Keratinocyte (primary cell): ENCODE measurements at regions not wholly inside any gene's neighbourhood (a gene's known extent, or its start where the extent isn't known, plus 50 kb on each side); places are given as distances from the start of the nearest gene placed in this dataset.

Source experiments
- DNase-seq: peaks from one replicate; pipeline ENCODE4 v3.0.0-alpha.2; 2011; ENCODE audit warnings: low read depth, missing footprints, low spot score
- FAIRE-seq: peaks from 2 replicates; lab custom pipeline; 2011; peaks lifted over from hg19 to GRCh38; lab: Jason Lieb, UNC
- H2AFZ ChIP-seq: 2 replicates; pipeline ENCODE4 v1.6.0; 2012; ENCODE audit warnings: low read length, control low read depth, inconsistent platforms; ENCODE audit not compliant: control insufficient read depth
- H3K27ac ChIP-seq: 2 replicates; pipeline ENCODE4 v1.5.1; 2011; ENCODE audit warnings: low read length; ENCODE audit not compliant: control insufficient read depth, insufficient read depth
- H3K27me3 ChIP-seq: 3 replicates; pipeline ENCODE4 v1.6.0; 2011; ENCODE audit warnings: low read length; ENCODE audit not compliant: control insufficient read depth, insufficient read depth; ENCODE audit errors: extremely low read depth
- H3K36me3 ChIP-seq, 2 experiments: 2 replicates in 1 of 2; 3 replicates in 1 of 2; pipeline ENCODE4 v1.5.1; 2011; ENCODE audit warnings: low read length in 2 of 2, mild to moderate bottlenecking in 1 of 2; ENCODE audit not compliant: control insufficient read depth in 2 of 2, insufficient read depth in 2 of 2; ENCODE audit errors: extremely low read depth in 1 of 2
- H3K4me1 ChIP-seq: 3 replicates; pipeline ENCODE4 v1.5.1; 2011; ENCODE audit warnings: low read length; ENCODE audit not compliant: control insufficient read depth, insufficient read depth; ENCODE audit errors: extremely low read depth
- H3K4me2 ChIP-seq: 3 replicates; pipeline ENCODE4 v1.6.0; 2011; ENCODE audit warnings: low read depth, low read length; ENCODE audit not compliant: control insufficient read depth, insufficient read depth; ENCODE audit errors: extremely low read depth
- H3K4me3 ChIP-seq, 3 experiments: fragments of 200-600 bp in 1 of 3; sonication (generic) in 1 of 3; 2 replicates in 2 of 3; 3 replicates in 1 of 3; pipeline ENCODE4 v1.5.1; 2011 to 2016; ENCODE audit warnings: low read length in 3 of 3, mild to moderate bottlenecking in 3 of 3, control low read depth in 2 of 3, inconsistent platforms in 1 of 3, low read depth in 1 of 3, mixed read lengths in 1 of 3, mixed run types in 1 of 3, moderate library complexity in 1 of 3; ENCODE audit not compliant: control insufficient read depth in 2 of 3, insufficient read depth in 2 of 3; ENCODE audit errors: extremely low read depth in 1 of 3
- H3K79me2 ChIP-seq: 2 replicates; pipeline ENCODE4 v1.6.0; 2012; ENCODE audit warnings: low read length; ENCODE audit not compliant: control insufficient read depth, insufficient read depth
- H3K9ac ChIP-seq: 3 replicates; pipeline ENCODE4 v1.6.0; 2011; ENCODE audit warnings: low read length; ENCODE audit not compliant: control insufficient read depth, insufficient read depth; ENCODE audit errors: extremely low read depth
- H3K9me1 ChIP-seq: 3 replicates; pipeline ENCODE4 v1.6.0; 2011; ENCODE audit warnings: low read length; ENCODE audit not compliant: control insufficient read depth, insufficient read depth; ENCODE audit errors: extremely low read depth
- H3K9me3 ChIP-seq: 2 replicates; pipeline ENCODE4 v1.5.1; 2012; ENCODE audit warnings: low read depth, low read length; ENCODE audit not compliant: control insufficient read depth
- H4K20me1 ChIP-seq: 3 replicates; pipeline ENCODE4 v1.6.0; 2011; ENCODE audit warnings: low read length; ENCODE audit not compliant: control insufficient read depth, insufficient read depth; ENCODE audit errors: extremely low read depth
- CTCF ChIP-seq, 3 experiments: IDR thresholded peaks in 1 of 3; conservative IDR thresholded peaks in 1 of 3; optimal IDR thresholded peaks in 1 of 3; 2 replicates in 2 of 3; 3 replicates in 1 of 3; pipeline versions ENCODE3 to v1.5.1; 2011; ENCODE audit warnings: low read length in 3 of 3, mild to moderate bottlenecking in 3 of 3, moderate library complexity in 2 of 3, control low read depth in 1 of 3, inconsistent platforms in 1 of 3; ENCODE audit not compliant: insufficient read depth in 2 of 3; ENCODE audit errors: extremely low read depth in 1 of 3
- EZH2 ChIP-seq: IDR thresholded peaks from one replicate; pipeline ENCODE4 v1.6.1; 2012; ENCODE audit warnings: inconsistent platforms, mild to moderate bottlenecking, low read length, moderate library complexity
- dilution Hi-C: fragments of 300-500 bp; cut with MboI; formaldehyde crosslinking; loops from one replicate; pipeline ENCODE4 v1.7.0; 2020; ENCODE audit warnings: low sequenced_read_pairs; ENCODE audit not compliant: extremely low pct_ligation_motif_present

- DNase-seq (no peak), FAIRE-seq (no peak)
- H3K79me2 ChIP-seq, result no peaks in the 10 kb centered on the region
- H3K4me3 ChIP-seq, result no peak overlapping the region
- no peaks in the 10 kb centered on the region for H3K9me3 ChIP-seq
- H2AFZ ChIP-seq, result no peak overlapping the region
- TF ChIP-seq EZH2 (no peak), CTCF (optimal IDR thresholded peaks at IDR 0.05 in 1 of 3, IDR thresholded peaks at IDR 0.05 in 1 of 3, conservative IDR thresholded peaks at IDR 0.05 in 1 of 3; ENCODE audit: extremely low read depth in 1 of 3, insufficient read depth in 2 of 3, low read length in 3 of 3) (no peak)
- no peaks in the 10 kb centered on the region for H3K36me3 ChIP-seq
- H4K20me1 ChIP-seq, result no peaks in the 10 kb centered on the region
- H3K9ac ChIP-seq, result no peak overlapping the region
- dilution Hi-C loops, result no loop called here
- no peaks in the 10 kb centered on the region for H3K9me1 ChIP-seq
- H3K4me2 ChIP-seq, result no peak overlapping the region
- H3K27me3 ChIP-seq, result no peaks in the 10 kb centered on the region
- no peak overlapping the region for H3K27ac ChIP-seq
- no peaks in the 10 kb centered on the region for H3K4me1 ChIP-seq
These were observed 70.8 kb upstream of the AHI1 start for GRCh38 chr6:135568379-135568778.

- Histone ChIP-seq H3K4me2 (no peak overlapping the region), H3K9me3 (no peaks in the 10 kb centered on the region), H3K4me1 (no peaks in the 10 kb centered on the region), H3K27ac (no peak overlapping the region), H3K9me1 (no peaks in the 10 kb centered on the region), H4K20me1 (no peaks in the 10 kb centered on the region), H3K36me3 (no peaks in the 10 kb centered on the region), H3K9ac (no peak overlapping the region), H3K79me2 (no peaks in the 10 kb centered on the region), H3K4me3 (no peak overlapping the region), H3K27me3 (no peaks in the 10 kb centered on the region), H2AFZ (no peak overlapping the region)
- DNase-seq, result no peak
- dilution Hi-C loops, result no loop called here
- no peak for FAIRE-seq
- TF ChIP-seq EZH2, result no peak
- no peak for TF ChIP-seq CTCF (optimal IDR thresholded peaks at IDR 0.05 in 1 of 3, IDR thresholded peaks at IDR 0.05 in 1 of 3, conservative IDR thresholded peaks at IDR 0.05 in 1 of 3; ENCODE audit: extremely low read depth in 1 of 3, insufficient read depth in 2 of 3, low read length in 3 of 3)
These were observed 74.5 kb upstream of the AHI1 start for GRCh38 chr6:135572051-135572450.
